EH (cell line): ENCODE measurements at regions not wholly inside any gene's neighbourhood (a gene's known extent, or its start where the extent isn't known, plus 50 kb on each side); places are given as distances from the start of the nearest gene placed in this dataset.
A peak's percentile ranks its signal among the peaks of the same experiment; 100 is the strongest.

Experiments
- DNase-seq: peaks from one replicate; pipeline ENCODE4 v3.0.0-alpha.2; 2015; ENCODE audit warnings: low read depth

GRCh38 chr11:123378096-123378495, 52.0 kb upstream of the GRAMD1B start:
- no peak for DNase-seq

GRCh38 chr11:123377355-123377754, 52.7 kb upstream of the GRAMD1B start:
- DNase-seq: no peak

- no peak for DNase-seq
Observed at GRCh38 chr11:123375832-123376231, 54.2 kb upstream of the GRAMD1B start.

- DNase-seq: no peak
Observed at GRCh38 chr11:123374622-123374968, 55.5 kb upstream of the GRAMD1B start.

- DNase-seq: no peak
Observed at GRCh38 chr11:123373754-123374621, 56.1 kb upstream of the GRAMD1B start.

- DNase-seq: no peak
Observed at GRCh38 chr11:123371506-123372297, 58.4 kb upstream of the GRAMD1B start.

- DNase-seq: no peak
Observed at GRCh38 chr11:123366924-123367323, 63.1 kb upstream of the GRAMD1B start.

GRCh38 chr11:123365955-123366354, 64.1 kb upstream of the GRAMD1B start:
- DNase-seq: no peak

- DNase-seq: no peak
Observed at GRCh38 chr11:123364080-123364479, 66.0 kb upstream of the GRAMD1B start.

- peak; percentile 2 for DNase-seq
Observed at GRCh38 chr11:123363556-123363955, 66.5 kb upstream of the GRAMD1B start.

GRCh38 chr11:123362941-123363340, 67.1 kb upstream of the GRAMD1B start:
- DNase-seq: peak; percentile 7

GRCh38 chr11:123362186-123362585, 67.9 kb upstream of the GRAMD1B start:
- no peak for DNase-seq

GRCh38 chr11:123361110-123361509, 69.0 kb upstream of the GRAMD1B start:
- DNase-seq: no peak

- no peak for DNase-seq
Observed at GRCh38 chr11:123360267-123360936, 69.7 kb upstream of the GRAMD1B start.

GRCh38 chr11:123357990-123358827, 71.9 kb upstream of the GRAMD1B start:
- DNase-seq: peak; percentile 34

GRCh38 chr11:123357353-123357989, 72.6 kb upstream of the GRAMD1B start:
- DNase-seq: no peak

GRCh38 chr11:123356539-123356938, 73.5 kb upstream of the GRAMD1B start:
- no peak for DNase-seq

- no peak for DNase-seq
Observed at GRCh38 chr11:123354371-123354975, 75.6 kb upstream of the GRAMD1B start.

GRCh38 chr11:123351375-123351774, 78.7 kb upstream of the GRAMD1B start:
- DNase-seq: no peak

GRCh38 chr11:123349382-123349781, 80.7 kb upstream of the GRAMD1B start:
- DNase-seq: no peak
